Upper lobe of left lung (tissue), 4 donors: ENCODE measurements at regions not wholly inside any gene's neighbourhood (a gene's known extent, or its start where the extent isn't known, plus 50 kb on each side); places are given as distances from the start of the nearest gene placed in this dataset.

Experiments
- CTCF ChIP-seq, 6 experiments: fragments of 450-650 bp in 4 of 6; fragments of 200-600 bp in 2 of 6; sonication (generic) in 2 of 6; IDR thresholded peaks; one replicate each; pipeline ENCODE4 v1.5.1; 2016 to 2019; ENCODE audit warnings: antibody characterized with exemption in 6 of 6
- EP300 ChIP-seq, 4 donors: sonication (generic); formaldehyde crosslinking; IDR thresholded peaks; one replicate each; pipeline ENCODE4 v1.5.1; 2017; ENCODE audit warnings: antibody characterized with exemption in 4 of 4, control low read depth in 2 of 4
- POLR2A ChIP-seq, 4 donors: fragments of 450-650 bp; IDR thresholded peaks; one replicate each; pipeline ENCODE4 v1.5.1; 2016 to 2017; ENCODE audit warnings: antibody characterized with exemption in 4 of 4, mild to moderate bottlenecking in 2 of 4
- POLR2AphosphoS5 ChIP-seq, 2 donors: sonication (generic); formaldehyde crosslinking; IDR thresholded peaks; one replicate each; pipeline ENCODE4 v1.5.1; 2017; ENCODE audit warnings: antibody characterized with exemption in 2 of 2

- TF ChIP-seq EP300 (IDR thresholded peaks at IDR 0.05) = no peak
- no peak for TF ChIP-seq CTCF (IDR thresholded peaks at IDR 0.05)
- TF ChIP-seq POLR2A (IDR thresholded peaks at IDR 0.05) = no peak
- no peak for TF ChIP-seq POLR2AphosphoS5 (IDR thresholded peaks at IDR 0.05)
These were observed 189.4 kb downstream of the HTR1B start for GRCh38 chr6:77273929-77274328.
